HCT116 (cell line): ENCODE measurements at regions not wholly inside any gene's neighbourhood (a gene's known extent, or its start where the extent isn't known, plus 50 kb on each side); places are given as distances from the start of the nearest gene placed in this dataset.

Experiments used
- ATAC-seq: fragments of 200-7000 bp; cut with Tn5 transposase; 2 replicates; pipeline ENCODE4 v1.9.1; 2020; ENCODE audit warnings: mild to moderate bottlenecking, moderate library complexity
- BruUV-seq: library from RNA; stranded (reverse); fragments of 400-500 nt; replicated peaks from 2 replicates; lab custom pipeline; 2021; lab: Mats Ljungman, UMichigan
- CTCF ChIA-PET: fragments of 300-600 bp; sonication (Branson Sonifier 250); formaldehyde crosslinking; loops from one replicate; lab custom pipeline; 2021; ENCODE audit warnings: antibody characterized with exemption; lab: Charles Lee
- POLR2A ChIA-PET: fragments of 300-600, 350-600 bp; sonication (Branson Sonifier 250); formaldehyde crosslinking; loops from one replicate; lab custom pipeline; 2021; ENCODE audit warnings: antibody characterized with exemption; lab: Charles Lee
- RAD21 ChIA-PET, 2 experiments: fragments of 300-600 bp; sonication (Branson Sonifier 250); formaldehyde crosslinking; loops; one replicate each; lab custom pipeline; 2023; ENCODE audit warnings: low total read pairs in 2 of 2; ENCODE audit not compliant: uncharacterized antibody in 2 of 2, unreplicated experiment in 2 of 2, low non-redundant PET in 1 of 2; lab: Charles Lee
- DNase-seq: peaks from one replicate; pipeline ENCODE4 v3.0.0-alpha.2; 2010; ENCODE audit warnings: low read depth, low spot score
- H2AFZ ChIP-seq: fragments of 200-600 bp; shearing (Covaris generic), sonication (generic); 2 replicates; pipeline ENCODE4 v1.6.1; 2017; ENCODE audit warnings: low read depth, mixed run types, mixed read lengths, antibody characterized with exemption, low read length; ENCODE audit not compliant: poor library complexity, severe bottlenecking
- H3K27ac ChIP-seq: 2 replicates; pipeline ENCODE4 v1.5.1; 2012; ENCODE audit warnings: low read depth, low read length
- H3K27me3 ChIP-seq: fragments of 200-600 bp; sonication (generic); 2 replicates; pipeline ENCODE4 v1.6.1; 2016; ENCODE audit warnings: mixed run types, low read length, mixed read lengths; ENCODE audit not compliant: insufficient read depth
- H3K36me3 ChIP-seq, 2 experiments: fragments of 200-500 bp in 1 of 2; fragments of 200-600 bp in 1 of 2; sonication (Bioruptor generic) in 1 of 2; sonication (generic) in 1 of 2; 2 replicates each; pipeline versions ENCODE4 v1.5.1 to v1.6.1; 2014 to 2016; ENCODE audit warnings: low read length in 2 of 2, inconsistent platforms in 1 of 2, mixed read lengths in 1 of 2, mixed run types in 1 of 2; ENCODE audit not compliant: insufficient read depth in 2 of 2, control insufficient read depth in 1 of 2
- H3K4me1 ChIP-seq, 2 experiments: fragments of 200-600 bp in 1 of 2; sonication (generic) in 1 of 2; 2 replicates each; pipeline versions ENCODE4 v1.5.1 to v1.6.1; 2012 to 2017; ENCODE audit warnings: low read length in 2 of 2, inconsistent platforms in 1 of 2, mild to moderate bottlenecking in 1 of 2, mixed read lengths in 1 of 2, mixed run types in 1 of 2, moderate library complexity in 1 of 2; ENCODE audit not compliant: insufficient read depth in 2 of 2, control insufficient read depth in 1 of 2
- H3K4me2 ChIP-seq: fragments of 200-600 bp; sonication (generic); 2 replicates; pipeline ENCODE4 v1.6.1; 2017; ENCODE audit warnings: mixed run types, low read length, mixed read lengths
- H3K4me3 ChIP-seq, 2 experiments: fragments of 200-600 bp in 1 of 2; sonication (generic) in 1 of 2; replicated peaks in 1 of 2; 2 replicates each; pipeline ENCODE4 v1.5.1; 2011 to 2016; ENCODE audit warnings: low read length in 2 of 2, control low read depth in 1 of 2, low read depth in 1 of 2, mild to moderate bottlenecking in 1 of 2, mixed read lengths in 1 of 2, mixed run types in 1 of 2
- H3K79me2 ChIP-seq: fragments of 200-600 bp; sonication (generic); 2 replicates; pipeline ENCODE4 v1.6.1; 2017; ENCODE audit warnings: mild to moderate bottlenecking, mixed run types, low read length, moderate library complexity, mixed read lengths; ENCODE audit not compliant: insufficient read depth
- H3K9ac ChIP-seq: fragments of 200-600 bp; sonication (generic); 2 replicates; pipeline ENCODE4 v1.6.1; 2016; ENCODE audit warnings: low read length, mixed read lengths
- H3K9me2 ChIP-seq: fragments of 200-600 bp; sonication (generic), shearing (Covaris generic); 2 replicates; pipeline ENCODE4 v1.6.1; 2017; ENCODE audit warnings: mixed run types, mild to moderate bottlenecking, moderate library complexity; ENCODE audit not compliant: insufficient read depth
- H3K9me3 ChIP-seq, 2 experiments: fragments of 200-500 bp in 1 of 2; fragments of 200-600 bp in 1 of 2; sonication (Bioruptor generic) in 1 of 2; sonication (generic) in 1 of 2; 2 replicates each; pipeline ENCODE4 v1.6.1; 2014 to 2017; ENCODE audit warnings: low read length in 2 of 2, mixed read lengths in 2 of 2, inconsistent platforms in 1 of 2, low read depth in 1 of 2, mild to moderate bottlenecking in 1 of 2, mixed run types in 1 of 2, moderate library complexity in 1 of 2; ENCODE audit not compliant: control insufficient read depth in 1 of 2, insufficient read depth in 1 of 2
- H4K20me1 ChIP-seq: fragments of 200-600 bp; sonication (generic), shearing (Covaris generic); 2 replicates; pipeline ENCODE4 v1.6.1; 2017; ENCODE audit warnings: mixed run types, mild to moderate bottlenecking, moderate library complexity; ENCODE audit not compliant: insufficient read depth
- ATF3 ChIP-seq: IDR thresholded peaks from 2 replicates; pipeline ENCODE4 v1.6.1; 2012
- CBX3 ChIP-seq: IDR thresholded peaks from 2 replicates; pipeline ENCODE4 v1.6.1; 2012; ENCODE audit warnings: low read depth
- CEBPB ChIP-seq: IDR thresholded peaks from 2 replicates; pipeline ENCODE4 v1.6.1; 2012; ENCODE audit warnings: low read depth
- EGR1 ChIP-seq: IDR thresholded peaks from 2 replicates; pipeline ENCODE4 v1.6.1; 2012; ENCODE audit warnings: low read depth
- ELF1 ChIP-seq: IDR thresholded peaks from 2 replicates; pipeline ENCODE4 v1.6.1; 2012; ENCODE audit warnings: low read depth, borderline replicate concordance
- EZH2 ChIP-seq: fragments of 200-600 bp; sonication (generic); IDR thresholded peaks from 2 replicates; pipeline ENCODE4 v1.6.1; 2017; ENCODE audit warnings: antibody characterized with exemption, mixed run types
- FOSL1 ChIP-seq: IDR thresholded peaks from 2 replicates; pipeline ENCODE4 v1.6.1; 2012; ENCODE audit warnings: low read depth
- JUND ChIP-seq: IDR thresholded peaks from 2 replicates; pipeline ENCODE4 v1.6.1; 2012
- MAX ChIP-seq: IDR thresholded peaks from 2 replicates; pipeline ENCODE4 v1.6.1; 2012
- POLR2A ChIP-seq: IDR thresholded peaks from 2 replicates; pipeline ENCODE4 v1.7.0; 2011; ENCODE audit warnings: borderline replicate concordance; ENCODE audit not compliant: insufficient read depth, insufficient read length; ENCODE audit errors: extremely low read depth
- POLR2AphosphoS5 ChIP-seq: IDR thresholded peaks from 2 replicates; pipeline ENCODE4 v1.6.1; 2011; ENCODE audit warnings: mild to moderate bottlenecking, low read depth, low read length, moderate library complexity
- RAD21 ChIP-seq: IDR thresholded peaks from 2 replicates; pipeline ENCODE4 v1.6.1; 2012; ENCODE audit warnings: low read depth, mild to moderate bottlenecking
- REST ChIP-seq: IDR thresholded peaks from 2 replicates; pipeline ENCODE4 v1.6.1; 2012; ENCODE audit warnings: low read depth
- SP1 ChIP-seq: IDR thresholded peaks from 2 replicates; pipeline ENCODE4 v1.6.1; 2012; ENCODE audit warnings: low read depth
- SRF ChIP-seq: IDR thresholded peaks from 2 replicates; pipeline ENCODE4 v1.6.1; 2012; ENCODE audit warnings: low read depth
- TCF7L2 ChIP-seq: IDR thresholded peaks from 2 replicates; pipeline ENCODE4 v1.7.0; 2011; ENCODE audit warnings: borderline replicate concordance, inconsistent platforms; ENCODE audit not compliant: insufficient read depth, insufficient read length; ENCODE audit errors: extremely low read depth
- ZFX ChIP-seq: fragments of 450-650 bp; IDR thresholded peaks from 2 replicates; pipeline ENCODE4 v1.6.1; 2017
- ZNF274 ChIP-seq: fragments of 200-500 bp; sonication (Bioruptor generic); IDR thresholded peaks from 2 replicates; pipeline ENCODE4 v1.6.1; 2014; ENCODE audit warnings: mild to moderate bottlenecking, low read depth, low read length, inconsistent platforms
- intact Hi-C: fragments of 100-400 bp; cut with micrococcal nuclease; formaldehyde crosslinking; loops from 2 replicates; pipeline ENCODE4 v1.10.0; 2022

GRCh38 chr11:103544874-103545273 is 435.6 kb downstream of the DYNC2H1 start:
- Histone ChIP-seq H3K27me3 (no peaks in the 10 kb centered on the region), H3K4me2 (no peak overlapping the region), H3K36me3 (no peaks in the 10 kb centered on the region), H3K9me3 (peaks cover 0 to 5% of the 10 kb centered on the region in 2 experiments; a peak in 2 of 4 replicates), H3K79me2 (no peaks in the 10 kb centered on the region), H4K20me1 (no peaks in the 10 kb centered on the region), H2AFZ (no peak overlapping the region), H3K4me1 (no peaks in the 10 kb centered on the region), H3K9me2 (no peaks in the 10 kb centered on the region), H3K27ac (no peak overlapping the region), H3K4me3 (no peak overlapping the region), H3K9ac (no peak overlapping the region)
- BruUV-seq, result no TSS peak
- TF ChIP-seq RAD21 (no peak), SRF (no peak), CBX3 (no peak), CEBPB (no peak), POLR2A (no peak), ZFX (no peak), EZH2 (no peak), FOSL1 (no peak), ELF1 (no peak), SP1 (no peak), ZNF274 (no peak), JUND (no peak), EGR1 (no peak), MAX (no peak), ATF3 (no peak), REST (no peak), TCF7L2 (no peak), POLR2AphosphoS5 (no peak)
- POLR2A ChIA-PET, result no interaction called here
- intact Hi-C loops, result no loop called here
- CTCF ChIA-PET, result interaction anchor here (2.5 kb wide), 1 partner anchor 9 kb away, joined by 7 read pairs; no protein-coding TSS in a partner anchor
- DNase-seq (no peak), ATAC-seq (no peak)
- RAD21 ChIA-PET, result no interaction called here
